ENCODE measurements at regions not wholly inside any gene's neighbourhood (a gene's known extent, or its start where the extent isn't known, plus 50 kb on each side); places are given as distances from the start of the nearest gene placed in this dataset.

DNA sequence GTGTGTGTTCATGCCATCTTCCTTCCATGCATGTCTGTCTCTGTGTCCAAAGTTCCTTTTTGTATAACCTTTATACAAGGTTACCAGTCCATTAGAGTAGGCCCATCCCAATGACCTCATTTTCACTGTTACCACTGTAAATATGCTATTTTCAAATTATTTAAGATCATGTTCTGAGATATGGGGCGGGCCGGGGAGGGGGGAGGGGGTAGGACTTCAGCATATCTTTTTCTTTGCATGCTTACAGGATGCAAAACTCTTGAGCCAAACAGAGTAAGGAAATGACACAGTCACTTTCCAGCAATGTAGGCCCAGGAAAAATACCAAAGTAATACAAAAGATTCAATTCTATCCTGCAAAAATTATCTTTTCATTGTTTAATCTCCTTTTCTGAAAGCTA, 124.1 kb upstream of the HNRNPA3 start:
- Histone ChIP-seq H2AFZ (ENCODE audit: low read length) (no peak overlapping the region), H3K79me2 (ENCODE audit: insufficient read depth, low read length) (no peaks in the 10 kb centered on the region), H3K4me1 (ENCODE audit: insufficient read depth, low read length) (no peaks in the 10 kb centered on the region), H3K36me3 (ENCODE audit: insufficient read depth, low read length) (no peaks in the 10 kb centered on the region), H4K20me1 (ENCODE audit: insufficient read depth, low read length) (no peaks in the 10 kb centered on the region), H3K9me3 (ENCODE audit: low read depth, low read length) (no peaks in the 10 kb centered on the region), H3K4me2 (ENCODE audit: insufficient read depth, low read length) (no peak overlapping the region), H3K27ac (ENCODE audit: low read depth, low read length) (no peak overlapping the region), H3K4me3 (ENCODE audit: insufficient read depth, low read length) (no peak overlapping the region), H3K27me3 (ENCODE audit: insufficient read depth, low read length) (no peaks in the 10 kb centered on the region)
- DNase-seq (ENCODE audit: insufficient read length, low spot score, missing footprints), result no peak
- no peak for TF ChIP-seq CTCF (IDR thresholded peaks at IDR 0.05; ENCODE audit: extremely low read depth, low read depth, low read length)

GRCh38 chr2:177090967-177091366, 121.6 kb upstream of the HNRNPA3 start:
- TF ChIP-seq CTCF (IDR thresholded peaks at IDR 0.05; ENCODE audit: extremely low read depth, low read depth, low read length), result no peak
- Histone ChIP-seq H3K79me2 (ENCODE audit: insufficient read depth, low read length) (no peaks in the 10 kb centered on the region), H3K36me3 (ENCODE audit: insufficient read depth, low read length) (no peaks in the 10 kb centered on the region), H3K4me2 (ENCODE audit: insufficient read depth, low read length) (no peak overlapping the region), H3K4me1 (ENCODE audit: insufficient read depth, low read length) (no peaks in the 10 kb centered on the region), H3K27ac (ENCODE audit: low read depth, low read length) (no peak overlapping the region), H4K20me1 (ENCODE audit: insufficient read depth, low read length) (no peaks in the 10 kb centered on the region), H3K4me3 (ENCODE audit: insufficient read depth, low read length) (no peak overlapping the region), H3K9me3 (ENCODE audit: low read depth, low read length) (no peaks in the 10 kb centered on the region), H3K27me3 (ENCODE audit: insufficient read depth, low read length) (no peaks in the 10 kb centered on the region), H2AFZ (ENCODE audit: low read length) (no peak overlapping the region)
- peak; percentile 4 for DNase-seq (ENCODE audit: insufficient read length, low spot score, missing footprints)

GRCh38 chr2:177093371-177093770, 119.2 kb upstream of the HNRNPA3 start:
- peak; percentile 15 for DNase-seq (ENCODE audit: insufficient read length, low spot score, missing footprints)
- Histone ChIP-seq H3K4me1 (ENCODE audit: insufficient read depth, low read length) (no peaks in the 10 kb centered on the region), H3K9me3 (ENCODE audit: low read depth, low read length) (no peaks in the 10 kb centered on the region), H3K36me3 (ENCODE audit: insufficient read depth, low read length) (no peaks in the 10 kb centered on the region), H2AFZ (ENCODE audit: low read length) (no peak overlapping the region), H3K27me3 (ENCODE audit: insufficient read depth, low read length) (no peaks in the 10 kb centered on the region), H3K27ac (ENCODE audit: low read depth, low read length) (no peak overlapping the region), H4K20me1 (ENCODE audit: insufficient read depth, low read length) (no peaks in the 10 kb centered on the region), H3K4me3 (ENCODE audit: insufficient read depth, low read length) (no peak overlapping the region), H3K4me2 (ENCODE audit: insufficient read depth, low read length) (no peak overlapping the region), H3K79me2 (ENCODE audit: insufficient read depth, low read length) (no peaks in the 10 kb centered on the region)
- TF ChIP-seq CTCF (IDR thresholded peaks at IDR 0.05; ENCODE audit: extremely low read depth, low read depth, low read length), result no peak

- Histone ChIP-seq H3K4me2 (ENCODE audit: insufficient read depth, low read length) (no peak overlapping the region), H3K27me3 (ENCODE audit: insufficient read depth, low read length) (no peaks in the 10 kb centered on the region), H3K9me3 (ENCODE audit: low read depth, low read length) (no peaks in the 10 kb centered on the region), H4K20me1 (ENCODE audit: insufficient read depth, low read length) (no peaks in the 10 kb centered on the region), H2AFZ (ENCODE audit: low read length) (no peak overlapping the region), H3K79me2 (ENCODE audit: insufficient read depth, low read length) (no peaks in the 10 kb centered on the region), H3K4me1 (ENCODE audit: insufficient read depth, low read length) (no peaks in the 10 kb centered on the region), H3K36me3 (ENCODE audit: insufficient read depth, low read length) (no peaks in the 10 kb centered on the region), H3K27ac (ENCODE audit: low read depth, low read length) (no peak overlapping the region), H3K4me3 (ENCODE audit: insufficient read depth, low read length) (no peak overlapping the region)
- TF ChIP-seq CTCF (IDR thresholded peaks at IDR 0.05; ENCODE audit: extremely low read depth, low read depth, low read length), result no peak
- no peak for DNase-seq (ENCODE audit: insufficient read length, low spot score, missing footprints)
These were observed 114.5 kb upstream of the HNRNPA3 start for GRCh38 chr2:177098001-177098613.
